HG03045 (cell line): ENCODE measurements at regions not wholly inside any gene's neighbourhood (a gene's known extent, or its start where the extent isn't known, plus 50 kb on each side); places are given as distances from the start of the nearest gene placed in this dataset.
"Not testable (repeated sequence)": the region's sequence is repeated elsewhere in the genome, so short reads cannot be mapped to it uniquely, and the experiment has no call there.

ENCODE experiments used
- ATAC-seq: cut with Tn5 transposase; IDR thresholded peaks from one replicate; pipeline ENCODE4 v1.9.1; 2021; ENCODE audit warnings: mild to moderate bottlenecking, moderate library complexity; ENCODE audit not compliant: unreplicated experiment

DNA sequence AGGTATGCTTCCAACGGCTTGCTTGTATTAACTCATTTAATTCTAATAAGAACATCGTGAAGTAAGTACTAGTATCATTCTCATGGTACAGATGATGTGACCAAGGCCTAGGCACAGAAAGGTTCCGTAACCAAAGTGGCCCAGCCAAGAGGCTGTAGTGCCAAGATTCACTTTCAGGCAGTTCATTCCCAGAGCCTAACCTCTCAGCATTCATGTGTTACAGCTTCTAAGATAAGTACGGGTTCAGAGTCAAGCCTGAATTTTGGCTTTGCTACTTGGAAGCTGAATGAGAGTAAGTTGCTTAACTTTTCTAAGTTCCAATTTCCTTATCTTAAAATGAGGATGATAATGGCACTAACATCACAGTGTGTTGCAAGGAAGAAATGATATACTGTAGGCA lies 379.9 kb downstream of the AEBP2 start:
- ATAC-seq: no peak

DNA sequence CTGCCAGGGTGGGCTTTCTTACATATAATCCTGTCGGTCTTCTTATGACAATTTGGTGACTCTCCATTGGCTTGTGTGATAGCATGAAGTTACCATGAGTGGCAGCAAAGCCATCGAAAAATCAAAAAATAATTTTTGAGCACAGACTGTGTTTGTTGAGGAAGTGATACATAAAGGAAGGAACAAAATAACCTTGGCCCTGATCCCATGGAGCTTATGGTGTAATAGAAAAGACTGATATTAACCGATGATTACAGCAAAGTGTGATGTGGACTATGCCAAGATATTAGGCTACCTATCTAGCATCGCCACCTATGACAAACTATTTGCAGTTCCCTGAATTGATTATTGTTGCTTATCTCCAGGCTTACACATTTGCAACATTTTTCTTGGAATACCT lies 383.2 kb downstream of the AEBP2 start:
- ATAC-seq: no peak

- not testable (repeated sequence) for ATAC-seq
Measured at GRCh38 chr12:19823326-19823725, 384.0 kb downstream of the AEBP2 start.

DNA sequence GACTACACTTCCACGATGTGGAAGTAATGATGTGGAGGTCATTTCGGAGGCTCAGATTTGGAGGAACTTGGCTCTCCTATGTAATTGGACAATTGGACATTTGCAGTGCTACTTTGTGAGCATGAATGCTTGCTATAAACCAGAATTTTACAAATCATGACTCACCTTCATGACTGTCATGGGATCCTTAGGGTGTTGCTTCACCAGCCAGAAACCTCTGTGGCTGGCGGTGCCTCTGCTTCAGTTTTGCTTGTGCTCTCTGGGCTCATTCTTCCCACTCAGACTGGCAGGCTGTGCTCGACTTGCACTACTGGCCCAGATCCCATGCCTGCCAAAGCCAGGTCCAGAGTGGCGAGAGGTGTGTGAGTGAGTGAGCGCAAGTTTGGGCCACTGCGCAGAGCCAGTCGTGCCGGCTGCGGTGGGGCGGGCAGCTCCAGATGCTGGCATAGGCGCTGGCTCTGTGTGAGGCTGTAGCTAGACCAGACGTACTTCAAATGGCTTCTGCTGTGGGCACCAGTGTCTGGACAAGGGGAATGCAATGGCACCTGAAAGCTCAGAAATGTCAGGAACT lies 387.8 kb downstream of the AEBP2 start:
- no peak for ATAC-seq

DNA sequence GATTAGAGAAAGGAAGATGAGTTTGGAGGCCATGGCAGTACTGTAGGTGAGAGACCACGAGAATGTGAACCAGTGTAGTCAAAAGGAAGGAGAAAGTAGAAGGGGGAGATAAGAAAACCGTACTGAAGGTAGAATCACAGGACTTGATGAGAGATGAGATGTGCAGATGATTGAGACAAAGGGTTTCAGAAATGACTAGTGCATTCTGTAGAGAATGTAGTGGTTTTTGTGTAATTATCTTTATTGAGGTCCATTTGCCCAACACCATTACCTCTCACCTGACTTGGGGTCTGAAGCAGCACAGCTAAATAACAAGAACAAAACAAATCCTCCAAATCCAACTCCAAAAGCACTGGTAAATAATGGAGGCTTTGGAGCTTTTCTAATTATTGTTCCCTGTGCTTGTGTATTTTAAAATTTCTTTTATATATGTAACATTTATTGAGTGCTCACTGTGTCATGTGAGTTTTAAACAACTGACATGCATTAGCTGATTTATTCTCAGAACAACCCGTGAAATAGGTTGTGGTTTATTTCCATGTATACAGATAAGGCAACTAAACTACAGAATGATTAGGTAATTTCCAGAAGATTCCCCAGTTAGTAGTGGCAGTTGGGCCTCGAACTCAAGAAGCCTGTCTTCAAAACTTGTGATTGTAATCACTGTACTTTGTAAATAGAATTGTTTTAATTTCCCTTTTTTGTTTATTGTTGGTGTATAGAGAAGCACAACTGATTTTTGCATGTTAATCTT lies 390.0 kb downstream of the AEBP2 start:
- ATAC-seq: no peak

DNA sequence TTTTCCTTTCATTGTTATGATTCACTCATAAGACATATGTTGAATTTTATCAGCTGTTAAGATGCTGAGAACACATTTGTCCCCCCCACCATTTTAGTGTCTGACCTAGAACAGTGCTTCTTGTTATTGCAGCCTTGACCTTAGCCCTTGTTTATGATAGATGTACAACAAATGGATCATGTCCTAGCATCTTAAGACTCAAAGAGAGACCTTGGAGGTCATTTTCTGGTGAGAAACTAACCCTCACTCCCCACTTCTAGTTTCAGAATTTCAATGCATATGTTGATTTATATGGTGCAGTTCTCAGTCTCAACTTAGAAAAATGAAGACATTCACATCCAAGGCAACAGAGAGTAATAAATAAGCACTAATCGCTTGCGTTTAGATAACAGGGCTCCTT lies 391.2 kb downstream of the AEBP2 start:
- ATAC-seq: no peak

GRCh38 chr12:19833775-19834501 lies 394.6 kb downstream of the AEBP2 start:
- ATAC-seq: no peak

GRCh38 chr12:19834592-19834991 lies 395.3 kb downstream of the AEBP2 start:
- no peak for ATAC-seq

- ATAC-seq: no peak
Measured at GRCh38 chr12:19836056-19836455, 396.8 kb downstream of the AEBP2 start.

DNA sequence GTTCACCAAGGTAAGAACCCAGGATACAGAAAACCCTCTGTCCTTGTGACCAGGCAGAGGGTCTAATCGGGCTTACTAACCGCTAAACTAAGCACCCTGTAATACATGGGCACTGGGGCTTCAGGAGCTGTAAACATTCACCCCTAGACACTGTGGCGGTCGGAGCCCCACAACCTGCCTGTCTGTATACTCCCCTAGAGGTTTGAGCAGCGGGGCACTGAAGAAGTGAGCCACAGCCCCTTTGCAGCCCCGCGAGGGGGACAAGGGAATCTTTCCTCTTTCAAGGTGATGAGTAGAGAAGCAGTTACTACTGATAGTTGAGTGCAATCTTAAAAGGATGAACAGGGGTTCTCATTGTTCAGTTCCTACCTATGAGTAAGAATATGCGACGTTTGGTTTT lies 397.2 kb downstream of the AEBP2 start:
- ATAC-seq: no peak

DNA sequence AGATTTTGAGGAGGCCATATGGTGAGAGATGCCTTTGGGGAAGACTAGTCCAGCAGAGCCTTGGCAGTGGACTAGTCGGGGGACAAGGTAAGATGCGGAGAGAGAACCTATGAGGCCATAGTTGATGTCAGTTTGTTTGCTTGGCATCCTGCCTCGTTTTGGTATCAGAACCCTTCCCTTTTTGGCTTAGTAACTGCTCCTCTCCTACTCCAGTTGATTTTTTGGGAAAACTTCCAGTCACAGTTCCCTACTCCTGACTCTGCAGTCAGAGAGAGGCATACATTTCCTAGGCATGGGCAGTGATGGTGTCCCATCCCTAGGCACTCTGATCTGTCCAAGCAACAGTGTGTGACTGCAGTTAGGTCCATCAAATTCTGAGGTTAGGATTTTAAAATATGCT lies 398.3 kb downstream of the AEBP2 start:
- ATAC-seq: no peak

DNA sequence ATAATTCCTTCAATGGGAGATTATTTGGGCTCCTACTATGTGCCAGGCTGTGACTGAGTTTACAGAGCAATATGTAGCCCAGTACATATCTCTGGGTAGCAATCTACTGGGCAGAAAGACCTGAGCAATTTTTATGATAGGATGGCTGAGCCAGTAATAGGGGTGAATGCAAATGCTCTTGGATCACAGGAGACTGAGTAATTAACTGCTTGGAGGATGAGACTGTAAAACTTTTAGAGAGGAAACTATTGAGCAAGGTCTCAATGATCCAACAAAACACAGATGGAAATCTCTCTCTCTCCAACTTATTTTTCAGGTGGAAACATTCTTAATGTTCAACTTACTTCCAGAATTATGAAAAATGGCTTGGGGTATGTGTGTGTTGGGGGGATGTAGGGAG lies 402.2 kb downstream of the AEBP2 start:
- no peak for ATAC-seq

GRCh38 chr12:19842116-19842515 lies 402.8 kb downstream of the AEBP2 start:
- no peak for ATAC-seq

DNA sequence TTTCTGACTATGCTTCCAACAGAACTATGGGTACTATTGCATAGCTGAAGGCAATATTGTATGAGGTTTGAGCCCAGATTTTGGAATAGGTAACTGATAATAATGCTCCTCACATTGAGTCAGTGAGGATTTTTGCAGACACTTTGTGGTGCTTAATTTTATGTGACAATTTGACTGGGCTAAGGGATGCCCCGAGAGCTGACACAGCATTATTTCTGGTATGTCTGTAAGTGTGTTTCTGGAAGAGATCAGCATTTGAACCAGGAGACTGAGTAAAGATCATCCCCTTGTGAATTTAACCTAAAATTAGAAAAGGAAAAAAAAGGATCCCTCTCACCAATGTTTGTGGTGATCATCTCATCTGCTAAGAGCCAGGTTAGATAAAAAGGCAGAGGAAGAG lies 404.9 kb downstream of the AEBP2 start:
- ATAC-seq: no peak

GRCh38 chr12:19846574-19846973 lies 407.3 kb downstream of the AEBP2 start:
- ATAC-seq: no peak

GRCh38 chr12:19847294-19848059 lies 408.2 kb downstream of the AEBP2 start:
- ATAC-seq: no peak

- ATAC-seq: no peak
Measured at GRCh38 chr12:19848421-19848820, 409.1 kb downstream of the AEBP2 start.

- no peak for ATAC-seq
Measured at GRCh38 chr12:19849208-19849607, 409.9 kb downstream of the AEBP2 start.

DNA sequence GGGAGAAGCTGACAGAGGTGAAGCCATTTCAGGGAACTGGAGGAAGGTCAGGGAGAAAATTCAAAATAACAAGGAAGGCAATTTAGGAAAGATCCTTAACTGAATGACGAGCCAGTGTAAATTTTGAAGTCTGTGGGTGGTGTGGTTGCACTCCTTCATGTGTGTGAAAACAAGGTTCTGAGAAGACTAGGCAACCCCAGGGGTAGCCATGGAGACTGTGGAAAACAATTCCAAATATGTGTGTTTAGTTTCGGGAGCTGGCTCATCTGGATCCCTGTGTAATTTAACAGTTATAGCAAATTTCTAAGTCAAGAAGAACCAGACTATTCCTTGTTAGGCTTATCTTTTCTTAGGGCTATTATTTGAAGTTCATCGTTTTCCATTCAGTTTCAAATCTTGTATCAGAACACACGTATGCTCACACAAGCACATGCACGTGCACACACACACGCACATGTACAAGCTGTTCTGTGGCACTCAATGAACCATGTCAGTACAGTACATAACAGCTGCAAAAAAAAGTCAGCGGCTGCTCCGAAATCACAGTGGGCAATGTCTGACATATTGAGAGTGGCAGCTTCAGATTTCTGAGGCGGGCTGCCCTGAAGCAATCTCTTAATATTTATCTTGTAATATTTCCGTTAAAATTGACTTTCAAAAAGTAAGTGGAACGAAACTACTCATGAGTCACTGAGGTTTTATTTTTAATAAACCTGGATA lies 411.2 kb downstream of the AEBP2 start:
- ATAC-seq: no peak

DNA sequence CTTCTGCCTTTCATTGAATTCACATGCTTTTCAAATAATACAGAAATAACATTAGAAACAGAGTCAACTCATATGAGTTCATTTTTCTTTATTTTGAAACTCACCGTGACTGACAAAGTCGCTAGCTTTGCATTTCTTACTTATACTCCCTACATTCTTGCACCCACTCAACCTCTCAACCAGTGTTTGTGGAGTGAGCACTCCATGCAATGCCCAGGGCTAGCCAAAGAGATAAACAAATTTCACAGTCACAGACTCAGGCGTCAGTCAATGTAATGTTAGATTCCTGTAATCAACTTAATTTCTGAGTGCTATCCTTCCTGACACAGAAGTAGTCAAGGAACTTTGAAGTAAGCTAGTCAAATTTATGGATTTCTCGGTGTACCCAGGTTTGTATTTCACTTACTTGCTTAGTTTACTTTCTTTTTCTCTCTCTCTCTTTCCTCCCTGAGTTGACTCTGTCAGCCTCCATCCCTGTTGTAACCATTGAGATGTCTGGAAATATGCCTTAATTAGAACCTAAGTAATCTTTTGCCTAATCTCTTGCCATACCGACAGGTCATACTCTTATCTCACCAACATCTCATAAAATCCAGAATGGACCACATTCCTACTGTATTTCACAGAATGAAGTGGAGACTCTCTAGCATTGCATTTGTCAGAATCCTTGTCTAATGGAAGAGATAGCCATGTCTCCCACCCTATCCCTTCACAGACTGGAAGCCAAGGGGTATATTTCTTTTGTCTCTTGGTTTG lies 413.0 kb downstream of the AEBP2 start:
- no peak for ATAC-seq
